Liver (tissue), 8 donors: ENCODE measurements at regions not wholly inside any gene's neighbourhood (a gene's known extent, or its start where the extent isn't known, plus 50 kb on each side); places are given as distances from the start of the nearest gene placed in this dataset.

ENCODE experiments used
- DNase-seq: peaks from one replicate; pipeline ENCODE4 v3.0.0-alpha.2; 2017; ENCODE audit warnings: low spot score
- H3K27ac ChIP-seq, 2 donors: one replicate each; pipeline ENCODE4 v1.7.0; 2013; ENCODE audit warnings: inconsistent platforms in 2 of 2, low read length in 2 of 2, control low read depth in 1 of 2, low read depth in 1 of 2, mild to moderate bottlenecking in 1 of 2
- H3K27me3 ChIP-seq, 4 donors: one replicate each; pipeline versions ENCODE4 v1.6.1 to v1.7.0; 2013; ENCODE audit warnings: low read length in 3 of 4, inconsistent platforms in 1 of 4, mild to moderate bottlenecking in 1 of 4, moderate library complexity in 1 of 4; ENCODE audit not compliant: control insufficient read depth in 4 of 4, insufficient read depth in 4 of 4
- H3K36me3 ChIP-seq, 4 donors: one replicate each; pipeline versions ENCODE4 v1.6.1 to v1.7.0; 2013; ENCODE audit warnings: low read length in 3 of 4, mild to moderate bottlenecking in 3 of 4, low read depth in 1 of 4, moderate library complexity in 1 of 4; ENCODE audit not compliant: control insufficient read depth in 4 of 4, insufficient read depth in 3 of 4
- H3K4me1 ChIP-seq, 4 donors: one replicate each; pipeline versions ENCODE4 v1.6.1 to v1.7.0; 2013; ENCODE audit warnings: low read length in 3 of 4, mild to moderate bottlenecking in 3 of 4, moderate library complexity in 1 of 4; ENCODE audit not compliant: control insufficient read depth in 4 of 4, insufficient read depth in 4 of 4
- H3K4me3 ChIP-seq, 3 donors: one replicate each; pipeline versions ENCODE4 v1.6.1 to v1.7.0; 2013; ENCODE audit warnings: low read length in 3 of 3, control low read depth in 1 of 3, low read depth in 1 of 3, mild to moderate bottlenecking in 1 of 3
- H3K9ac ChIP-seq, 2 donors: one replicate each; pipeline ENCODE4 v1.7.0; 2013; ENCODE audit warnings: low read length in 2 of 2, mild to moderate bottlenecking in 2 of 2, moderate library complexity in 2 of 2, control low read depth in 1 of 2, low read depth in 1 of 2
- H3K9me3 ChIP-seq, 4 donors: one replicate each; pipeline versions ENCODE4 v1.6.1 to v1.7.0; 2013; ENCODE audit warnings: low read length in 3 of 4; ENCODE audit not compliant: control insufficient read depth in 4 of 4
- EGR1 ChIP-seq, 2 donors: IDR thresholded peaks; 2 replicates each; pipeline ENCODE4 v1.6.1; 2016 to 2018; ENCODE audit warnings: antibody characterized with exemption in 2 of 2, low read depth in 2 of 2
- FOXA1 ChIP-seq: IDR thresholded peaks from 2 replicates; pipeline ENCODE4 v1.6.1; 2016; ENCODE audit warnings: antibody characterized with exemption
- FOXA2 ChIP-seq: IDR thresholded peaks from 2 replicates; pipeline ENCODE4 v1.6.1; 2016; ENCODE audit warnings: antibody characterized with exemption
- GABPA ChIP-seq, 2 donors: IDR thresholded peaks in 1 of 2; conservative IDR thresholded peaks in 1 of 2; 2 replicates each; pipeline ENCODE4 v1.6.1; 2016; ENCODE audit warnings: antibody characterized with exemption in 2 of 2, mild to moderate bottlenecking in 1 of 2, moderate library complexity in 1 of 2
- HNF4A ChIP-seq, 2 donors: conservative IDR thresholded peaks; 2 replicates each; pipeline ENCODE4 v1.6.1; 2016; ENCODE audit warnings: antibody characterized with exemption in 2 of 2, mild to moderate bottlenecking in 2 of 2
- HNF4G ChIP-seq: IDR thresholded peaks from 2 replicates; pipeline ENCODE4 v1.6.1; 2016; ENCODE audit warnings: antibody characterized with exemption
- JUND ChIP-seq, 2 donors: IDR thresholded peaks; 2 replicates each; pipeline ENCODE4 v1.6.1; 2016; ENCODE audit warnings: antibody characterized with exemption in 2 of 2
- NR2F2 ChIP-seq: IDR thresholded peaks from 2 replicates; pipeline ENCODE4 v1.6.1; 2016; ENCODE audit warnings: antibody characterized with exemption
- RAD21 ChIP-seq, 2 donors: IDR thresholded peaks; 2 replicates each; pipeline ENCODE4 v1.6.1; 2016; ENCODE audit warnings: antibody characterized with exemption in 2 of 2, mild to moderate bottlenecking in 2 of 2
- RXRA ChIP-seq, 2 donors: IDR thresholded peaks; 2 replicates each; pipeline ENCODE4 v1.6.1; 2017 to 2018; ENCODE audit warnings: antibody characterized with exemption in 2 of 2, mild to moderate bottlenecking in 1 of 2
- TAF1 ChIP-seq: conservative IDR thresholded peaks from 2 replicates; pipeline ENCODE4 v1.6.1; 2016; ENCODE audit warnings: antibody characterized with exemption, mild to moderate bottlenecking
- YY1 ChIP-seq: IDR thresholded peaks from 2 replicates; pipeline ENCODE4 v1.6.1; 2016; ENCODE audit warnings: antibody characterized with exemption, mild to moderate bottlenecking
- WGBS: extraction: QIAGEN DNeasy Blood & Tissue Kit; methylation state at CpG from one replicate; pipeline ENCODE4 v1.1.7; 2013; 5-methylcytosine and 5-hydroxymethylcytosine counted together
- TF ChIP-seq, protein P1 (sequence below): IDR thresholded peaks from 2 replicates; pipeline ENCODE4 v1.6.1; 2016; ENCODE audit warnings: antibody characterized with exemption
- TF ChIP-seq, protein P2 (sequence below): IDR thresholded peaks from 2 replicates; pipeline ENCODE4 v1.6.1; 2016; ENCODE audit warnings: antibody characterized with exemption
- TF ChIP-seq, protein P3 (sequence below): IDR thresholded peaks from 2 replicates; pipeline ENCODE4 v1.6.1; 2016; ENCODE audit warnings: antibody characterized with exemption, mild to moderate bottlenecking
- TF ChIP-seq, protein P4 (sequence below): IDR thresholded peaks from 2 replicates; pipeline ENCODE4 v1.6.1; 2016; ENCODE audit warnings: antibody characterized with exemption
- TF ChIP-seq, protein P5 (sequence below): fragments of 150-350 bp; IDR thresholded peaks from 2 replicates; pipeline ENCODE4 v1.5.1; 2017; ENCODE audit warnings: improper control_type of control experiment, low read depth, low read length; ENCODE audit not compliant: missing input control
- donor health status: healthy.
- donor health status: healthy.
- donor health status: healthy.
- donor health status: healthy.
- donor health status: healthy.

DNA sequence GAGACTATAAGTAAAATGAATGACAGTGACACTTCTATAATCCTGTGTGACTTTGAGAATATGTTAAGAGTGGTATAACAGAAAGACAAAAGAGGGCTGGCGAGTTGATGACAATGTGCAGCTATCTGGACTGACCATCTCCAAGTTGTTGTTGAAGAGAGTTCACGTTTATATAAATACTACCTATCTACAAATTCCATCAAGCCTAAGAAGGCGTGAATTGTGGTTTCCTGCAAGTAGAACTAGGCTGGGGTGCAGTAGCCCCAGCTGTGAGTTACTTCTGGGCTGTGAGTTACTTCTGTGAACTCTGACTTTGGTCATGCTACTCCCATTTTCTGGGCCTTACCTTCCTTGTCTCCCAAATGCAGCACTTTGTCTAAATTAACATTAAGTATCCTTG is 561.0 kb downstream of the TBC1D4 start:
- no peaks in the 10 kb centered on the region for H3K4me1 ChIP-seq
- H3K4me3 ChIP-seq, result no peak overlapping the region
- no peaks in the 10 kb centered on the region for H3K36me3 ChIP-seq
- H3K27ac ChIP-seq, result no peak overlapping the region
- TF ChIP-seq YY1, result no peak
- no peak for TF ChIP-seq HNF4G
- TF ChIP-seq GABPA (IDR thresholded peaks at IDR 0.05 in 1 of 2, conservative IDR thresholded peaks at IDR 0.05 in 1 of 2), result no peak
- TF ChIP-seq FOXA2, result no peak
- TF ChIP-seq HNF4A (conservative IDR thresholded peaks at IDR 0.05), result no peak
- no peak for TF ChIP-seq FOXA1
- TF ChIP-seq, protein P1, sequence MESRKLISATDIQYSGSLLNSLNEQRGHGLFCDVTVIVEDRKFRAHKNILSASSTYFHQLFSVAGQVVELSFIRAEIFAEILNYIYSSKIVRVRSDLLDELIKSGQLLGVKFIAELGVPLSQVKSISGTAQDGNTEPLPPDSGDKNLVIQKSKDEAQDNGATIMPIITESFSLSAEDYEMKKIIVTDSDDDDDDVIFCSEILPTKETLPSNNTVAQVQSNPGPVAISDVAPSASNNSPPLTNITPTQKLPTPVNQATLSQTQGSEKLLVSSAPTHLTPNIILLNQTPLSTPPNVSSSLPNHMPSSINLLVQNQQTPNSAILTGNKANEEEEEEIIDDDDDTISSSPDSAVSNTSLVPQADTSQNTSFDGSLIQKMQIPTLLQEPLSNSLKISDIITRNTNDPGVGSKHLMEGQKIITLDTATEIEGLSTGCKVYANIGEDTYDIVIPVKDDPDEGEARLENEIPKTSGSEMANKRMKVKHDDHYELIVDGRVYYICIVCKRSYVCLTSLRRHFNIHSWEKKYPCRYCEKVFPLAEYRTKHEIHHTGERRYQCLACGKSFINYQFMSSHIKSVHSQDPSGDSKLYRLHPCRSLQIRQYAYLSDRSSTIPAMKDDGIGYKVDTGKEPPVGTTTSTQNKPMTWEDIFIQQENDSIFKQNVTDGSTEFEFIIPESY, result no peak
- TF ChIP-seq EGR1 (IDR thresholded peaks at IDR 0.05; ENCODE audit: low read depth in 2 of 2), result no peak
- TF ChIP-seq TAF1, result no peak
- TF ChIP-seq RXRA (IDR thresholded peaks at IDR 0.05), result no peak
- TF ChIP-seq NR2F2, result no peak
- TF ChIP-seq, protein P2, sequence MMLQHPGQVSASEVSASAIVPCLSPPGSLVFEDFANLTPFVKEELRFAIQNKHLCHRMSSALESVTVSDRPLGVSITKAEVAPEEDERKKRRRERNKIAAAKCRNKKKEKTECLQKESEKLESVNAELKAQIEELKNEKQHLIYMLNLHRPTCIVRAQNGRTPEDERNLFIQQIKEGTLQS, result no peak
- no peak for TF ChIP-seq RAD21 (IDR thresholded peaks at IDR 0.05)
- no peak for DNase-seq
- 38% methylated on average over 3 of the region's 3 CpGs for whole genome bisulfite sequencing
- H3K9me3 ChIP-seq, result peaks cover 2 to 13% (median 2%) of the 10 kb centered on the region in 4 donors
- H3K9ac ChIP-seq, result no peak overlapping the region
- H3K27me3 ChIP-seq, result no peaks in the 10 kb centered on the region

DNA sequence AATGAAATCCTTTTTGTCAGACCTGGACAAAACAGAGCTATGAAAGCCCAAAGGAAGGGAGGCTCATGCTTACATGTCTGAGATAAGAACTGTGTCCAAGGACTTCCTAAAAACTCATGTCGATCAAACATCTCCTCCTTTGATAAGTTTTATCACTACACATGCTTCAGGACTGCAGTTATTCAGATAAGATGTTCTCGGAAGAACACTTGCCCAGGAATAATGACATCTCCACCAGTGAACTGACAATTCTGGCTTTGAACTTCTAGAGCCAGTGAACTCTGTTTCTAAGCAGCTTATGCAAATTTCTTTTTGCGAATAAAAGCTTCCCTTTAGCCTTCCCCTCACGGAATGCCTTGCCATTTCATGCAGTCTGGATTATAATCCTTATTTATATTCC is 561.6 kb downstream of the TBC1D4 start:
- 45% methylated on average over 4 of the region's 4 CpGs for WGBS
- Histone ChIP-seq H3K27ac (no peak overlapping the region), H3K9me3 (peaks cover 2 to 13% (median 2%) of the 10 kb centered on the region in 4 donors), H3K36me3 (no peaks in the 10 kb centered on the region), H3K27me3 (no peaks in the 10 kb centered on the region), H3K9ac (no peak overlapping the region), H3K4me3 (no peak overlapping the region), H3K4me1 (no peaks in the 10 kb centered on the region)
- DNase-seq, result no peak
- TF ChIP-seq, protein P2, result no peak
- no peak for TF ChIP-seq RXRA (IDR thresholded peaks at IDR 0.05)

DNA sequence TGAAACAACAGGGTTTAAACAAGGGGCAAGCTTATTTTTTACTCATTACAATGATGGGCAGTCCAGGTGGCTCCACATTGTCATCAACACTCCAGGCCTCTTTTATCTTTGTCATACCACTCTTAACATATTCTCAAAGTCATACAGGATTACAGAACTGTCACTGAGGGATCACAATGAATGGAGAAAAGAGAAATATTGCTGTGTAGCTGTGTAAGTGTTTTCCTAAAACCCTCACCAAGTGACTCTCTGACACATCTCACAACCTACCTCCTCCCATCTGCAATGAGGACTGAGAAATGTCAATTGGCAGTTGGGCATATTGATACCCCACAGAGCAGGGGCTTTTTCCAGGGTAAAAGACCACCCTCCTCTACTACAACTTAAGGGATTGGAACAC is 562.1 kb downstream of the TBC1D4 start:
- no peaks in the 10 kb centered on the region for H3K4me1 ChIP-seq
- peaks cover 2 to 13% (median 2%) of the 10 kb centered on the region in 4 donors for H3K9me3 ChIP-seq
- TF ChIP-seq GABPA (IDR thresholded peaks at IDR 0.05 in 1 of 2, conservative IDR thresholded peaks at IDR 0.05 in 1 of 2) (no peak), YY1 (no peak), JUND (IDR thresholded peaks at IDR 0.05) (no peak), EGR1 (IDR thresholded peaks at IDR 0.05; ENCODE audit: low read depth in 2 of 2) (no peak), NR2F2 (no peak), FOXA2 (no peak), RXRA (IDR thresholded peaks at IDR 0.05) (no peak), TAF1 (no peak)
- TF ChIP-seq, protein P3, sequence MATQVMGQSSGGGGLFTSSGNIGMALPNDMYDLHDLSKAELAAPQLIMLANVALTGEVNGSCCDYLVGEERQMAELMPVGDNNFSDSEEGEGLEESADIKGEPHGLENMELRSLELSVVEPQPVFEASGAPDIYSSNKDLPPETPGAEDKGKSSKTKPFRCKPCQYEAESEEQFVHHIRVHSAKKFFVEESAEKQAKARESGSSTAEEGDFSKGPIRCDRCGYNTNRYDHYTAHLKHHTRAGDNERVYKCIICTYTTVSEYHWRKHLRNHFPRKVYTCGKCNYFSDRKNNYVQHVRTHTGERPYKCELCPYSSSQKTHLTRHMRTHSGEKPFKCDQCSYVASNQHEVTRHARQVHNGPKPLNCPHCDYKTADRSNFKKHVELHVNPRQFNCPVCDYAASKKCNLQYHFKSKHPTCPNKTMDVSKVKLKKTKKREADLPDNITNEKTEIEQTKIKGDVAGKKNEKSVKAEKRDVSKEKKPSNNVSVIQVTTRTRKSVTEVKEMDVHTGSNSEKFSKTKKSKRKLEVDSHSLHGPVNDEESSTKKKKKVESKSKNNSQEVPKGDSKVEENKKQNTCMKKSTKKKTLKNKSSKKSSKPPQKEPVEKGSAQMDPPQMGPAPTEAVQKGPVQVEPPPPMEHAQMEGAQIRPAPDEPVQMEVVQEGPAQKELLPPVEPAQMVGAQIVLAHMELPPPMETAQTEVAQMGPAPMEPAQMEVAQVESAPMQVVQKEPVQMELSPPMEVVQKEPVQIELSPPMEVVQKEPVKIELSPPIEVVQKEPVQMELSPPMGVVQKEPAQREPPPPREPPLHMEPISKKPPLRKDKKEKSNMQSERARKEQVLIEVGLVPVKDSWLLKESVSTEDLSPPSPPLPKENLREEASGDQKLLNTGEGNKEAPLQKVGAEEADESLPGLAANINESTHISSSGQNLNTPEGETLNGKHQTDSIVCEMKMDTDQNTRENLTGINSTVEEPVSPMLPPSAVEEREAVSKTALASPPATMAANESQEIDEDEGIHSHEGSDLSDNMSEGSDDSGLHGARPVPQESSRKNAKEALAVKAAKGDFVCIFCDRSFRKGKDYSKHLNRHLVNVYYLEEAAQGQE, result no peak
- TF ChIP-seq, protein P4, sequence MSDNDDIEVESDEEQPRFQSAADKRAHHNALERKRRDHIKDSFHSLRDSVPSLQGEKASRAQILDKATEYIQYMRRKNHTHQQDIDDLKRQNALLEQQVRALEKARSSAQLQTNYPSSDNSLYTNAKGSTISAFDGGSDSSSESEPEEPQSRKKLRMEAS, result no peak
- TF ChIP-seq, protein P2, result no peak
- TF ChIP-seq, protein P5, sequence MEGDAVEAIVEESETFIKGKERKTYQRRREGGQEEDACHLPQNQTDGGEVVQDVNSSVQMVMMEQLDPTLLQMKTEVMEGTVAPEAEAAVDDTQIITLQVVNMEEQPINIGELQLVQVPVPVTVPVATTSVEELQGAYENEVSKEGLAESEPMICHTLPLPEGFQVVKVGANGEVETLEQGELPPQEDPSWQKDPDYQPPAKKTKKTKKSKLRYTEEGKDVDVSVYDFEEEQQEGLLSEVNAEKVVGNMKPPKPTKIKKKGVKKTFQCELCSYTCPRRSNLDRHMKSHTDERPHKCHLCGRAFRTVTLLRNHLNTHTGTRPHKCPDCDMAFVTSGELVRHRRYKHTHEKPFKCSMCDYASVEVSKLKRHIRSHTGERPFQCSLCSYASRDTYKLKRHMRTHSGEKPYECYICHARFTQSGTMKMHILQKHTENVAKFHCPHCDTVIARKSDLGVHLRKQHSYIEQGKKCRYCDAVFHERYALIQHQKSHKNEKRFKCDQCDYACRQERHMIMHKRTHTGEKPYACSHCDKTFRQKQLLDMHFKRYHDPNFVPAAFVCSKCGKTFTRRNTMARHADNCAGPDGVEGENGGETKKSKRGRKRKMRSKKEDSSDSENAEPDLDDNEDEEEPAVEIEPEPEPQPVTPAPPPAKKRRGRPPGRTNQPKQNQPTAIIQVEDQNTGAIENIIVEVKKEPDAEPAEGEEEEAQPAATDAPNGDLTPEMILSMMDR, result no peak
- no peaks in the 10 kb centered on the region for H3K36me3 ChIP-seq
- no peak overlapping the region for H3K27ac ChIP-seq
- no peaks in the 10 kb centered on the region for H3K27me3 ChIP-seq
- no peak for DNase-seq
- no peak overlapping the region for H3K4me3 ChIP-seq
- no peak overlapping the region for H3K9ac ChIP-seq
